ENCODE measurements at regions not wholly inside any gene's neighbourhood (a gene's known extent, or its start where the extent isn't known, plus 50 kb on each side); places are given as distances from the start of the nearest gene placed in this dataset.

- Mint-ChIP-seq H3K9me3 (no peaks in the 10 kb centered on the region), H3K27me3 (ENCODE audit: low read depth in 2 of 2) (peaks cover 0 to 2% of the 10 kb centered on the region in 2 donors), H3K36me3 (no peaks in the 10 kb centered on the region), H3K27ac (no peak overlapping the region), H3K4me1 (no peaks in the 10 kb centered on the region), H3K4me3 (no peak overlapping the region)
- no peak for DNase-seq
- TF ChIP-seq CTCF (IDR thresholded peaks at IDR 0.05) = no peak
- Histone ChIP-seq H3K4me3 (ENCODE audit: low read length) (no peak overlapping the region), H3K27ac (ENCODE audit: low read length) (no peak overlapping the region), H3K4me1 (ENCODE audit: control insufficient read depth, insufficient read depth, low read length) (no peaks in the 10 kb centered on the region), H3K27me3 (ENCODE audit: control insufficient read depth, insufficient read depth, low read length) (no peaks in the 10 kb centered on the region), H3K9me3 (ENCODE audit: control insufficient read depth, insufficient read depth, low read length) (no peaks in the 10 kb centered on the region), H3K36me3 (ENCODE audit: control insufficient read depth, insufficient read depth, low read length) (no peaks in the 10 kb centered on the region)
- WGBS (ENCODE audit: insufficient coverage) = 85% methylated on average over 2 of the region's 3 CpGs
- no peak for ATAC-seq
- intact Hi-C loops (cut with micrococcal nuclease) = no loop called here
These were observed 439.0 kb upstream of the STXBP6 start for GRCh38 chr14:25488961-25489360.

- no peak overlapping the region for H3K4me3 ChIP-seq (ENCODE audit: low read length)
- H3K4me1 ChIP-seq (ENCODE audit: control insufficient read depth, insufficient read depth, low read length) = no peaks in the 10 kb centered on the region
- no peak for TF ChIP-seq CTCF (IDR thresholded peaks at IDR 0.05)
- Mint-ChIP-seq H3K27me3 (ENCODE audit: low read depth in 2 of 2) (peaks cover 0 to 6% of the 10 kb centered on the region in 2 donors), H3K36me3 (no peaks in the 10 kb centered on the region), H3K4me1 (no peaks in the 10 kb centered on the region), H3K4me3 (no peak overlapping the region), H3K27ac (no peak overlapping the region), H3K9me3 (no peaks in the 10 kb centered on the region)
- H3K9me3 ChIP-seq (ENCODE audit: control insufficient read depth, insufficient read depth, low read length) = no peaks in the 10 kb centered on the region
- no peak overlapping the region for H3K27ac ChIP-seq (ENCODE audit: low read length)
- no peaks in the 10 kb centered on the region for H3K36me3 ChIP-seq (ENCODE audit: control insufficient read depth, insufficient read depth, low read length)
- WGBS (ENCODE audit: insufficient coverage) = 55% methylated on average over 1 of the region's 1 CpG
- intact Hi-C loops (cut with micrococcal nuclease) = no loop called here
- no peaks in the 10 kb centered on the region for H3K27me3 ChIP-seq (ENCODE audit: control insufficient read depth, insufficient read depth, low read length)
- DNase-seq (no peak), ATAC-seq (no peak)
These were observed 435.4 kb upstream of the STXBP6 start for GRCh38 chr14:25485381-25485780.

- DNase-seq = no peak
- intact Hi-C loops (cut with micrococcal nuclease) = no loop called here
- Histone ChIP-seq H3K4me1 (ENCODE audit: control insufficient read depth, insufficient read depth, low read length) (no peaks in the 10 kb centered on the region), H3K27me3 (ENCODE audit: control insufficient read depth, insufficient read depth, low read length) (no peaks in the 10 kb centered on the region), H3K9me3 (ENCODE audit: control insufficient read depth, insufficient read depth, low read length) (no peaks in the 10 kb centered on the region), H3K4me3 (ENCODE audit: low read length) (no peak overlapping the region), H3K27ac (ENCODE audit: low read length) (no peak overlapping the region), H3K36me3 (ENCODE audit: control insufficient read depth, insufficient read depth, low read length) (no peaks in the 10 kb centered on the region)
- no peak for TF ChIP-seq CTCF (IDR thresholded peaks at IDR 0.05)
- no peak overlapping the region for H3K4me3 Mint-ChIP-seq
- ATAC-seq = no peak
- H3K27ac Mint-ChIP-seq = no peak overlapping the region
- no peaks in the 10 kb centered on the region for H3K4me1 Mint-ChIP-seq
- peaks cover 0 to 6% of the 10 kb centered on the region in 2 donors for H3K27me3 Mint-ChIP-seq (ENCODE audit: low read depth in 2 of 2)
- no peaks in the 10 kb centered on the region for H3K9me3 Mint-ChIP-seq
- no peaks in the 10 kb centered on the region for H3K36me3 Mint-ChIP-seq
- 67% methylated on average over 1 of the region's 1 CpG for WGBS (ENCODE audit: insufficient coverage)
These were observed 435.0 kb upstream of the STXBP6 start for GRCh38 chr14:25484906-25485305.

- intact Hi-C loops (cut with micrococcal nuclease) = no loop called here
- H3K9me3 Mint-ChIP-seq = no peaks in the 10 kb centered on the region
- no peaks in the 10 kb centered on the region for H3K9me3 ChIP-seq (ENCODE audit: control insufficient read depth, insufficient read depth, low read length)
- ATAC-seq (no peak), DNase-seq (no peak)
- 80% methylated on average over 1 of the region's 1 CpG for WGBS (ENCODE audit: insufficient coverage)
- no peak for TF ChIP-seq CTCF (IDR thresholded peaks at IDR 0.05)
- H3K4me3 Mint-ChIP-seq = no peak overlapping the region
- no peaks in the 10 kb centered on the region for H3K36me3 ChIP-seq (ENCODE audit: control insufficient read depth, insufficient read depth, low read length)
- no peak overlapping the region for H3K27ac Mint-ChIP-seq
- H3K27ac ChIP-seq (ENCODE audit: low read length) = no peak overlapping the region
- peaks cover under 1 to 6% of the 10 kb centered on the region in 2 donors for H3K27me3 Mint-ChIP-seq (ENCODE audit: low read depth in 2 of 2)
- H3K4me1 Mint-ChIP-seq = no peaks in the 10 kb centered on the region
- no peaks in the 10 kb centered on the region for H3K36me3 Mint-ChIP-seq
- no peak overlapping the region for H3K4me3 ChIP-seq (ENCODE audit: low read length)
- H3K27me3 ChIP-seq (ENCODE audit: control insufficient read depth, insufficient read depth, low read length) = no peaks in the 10 kb centered on the region
- no peaks in the 10 kb centered on the region for H3K4me1 ChIP-seq (ENCODE audit: control insufficient read depth, insufficient read depth, low read length)
These were observed 434.3 kb upstream of the STXBP6 start for GRCh38 chr14:25484235-25484634.

Data from natural killer cell (primary cell).